ENCODE measurements at regions not wholly inside any gene's neighbourhood (a gene's known extent, or its start where the extent isn't known, plus 50 kb on each side); places are given as distances from the start of the nearest gene placed in this dataset.

GRCh38 chr2:147500229-147500628, 344.6 kb upstream of the ACVR2A start:
- DNase-seq (ENCODE audit: extremely low spot score) = no peak
- POLR2A ChIA-PET = no interaction called here
- no peak for TF ChIP-seq CTCF (IDR thresholded peaks at IDR 0.05; ENCODE audit: control extremely low read depth, extremely low read depth, low read depth, missing control alignments)
- CTCF ChIA-PET = interaction anchor here (1.0 kb wide), 1 partner anchor 9 kb away, joined by 4 read pairs; no protein-coding TSS in a partner anchor

GRCh38 chr2:147499785-147500184, 345.0 kb upstream of the ACVR2A start:
- no peak for DNase-seq (ENCODE audit: extremely low spot score)
- CTCF ChIA-PET = interaction anchor here (1.0 kb wide), 1 partner anchor 10 kb away, joined by 4 read pairs; no protein-coding TSS in a partner anchor
- POLR2A ChIA-PET = no interaction called here
- TF ChIP-seq CTCF (IDR thresholded peaks at IDR 0.05; ENCODE audit: control extremely low read depth, extremely low read depth, low read depth, missing control alignments) = no peak

- no peak for TF ChIP-seq CTCF (IDR thresholded peaks at IDR 0.05; ENCODE audit: control extremely low read depth, extremely low read depth, low read depth, missing control alignments)
- DNase-seq (ENCODE audit: extremely low spot score) = no peak
- POLR2A ChIA-PET = no interaction called here
- CTCF ChIA-PET = no interaction called here
These were observed 349.1 kb upstream of the ACVR2A start for GRCh38 chr2:147495734-147496133.

- no peak for TF ChIP-seq CTCF (IDR thresholded peaks at IDR 0.05; ENCODE audit: control extremely low read depth, extremely low read depth, low read depth, missing control alignments)
These were observed 352.4 kb upstream of the ACVR2A start for GRCh38 chr2:147492471-147492870.

GRCh38 chr2:147491506-147491905, 353.3 kb upstream of the ACVR2A start:
- TF ChIP-seq CTCF (IDR thresholded peaks at IDR 0.05; ENCODE audit: control extremely low read depth, extremely low read depth, low read depth, missing control alignments) = no peak
- CTCF ChIA-PET = interaction anchor here (1.2 kb wide), 1 partner anchor 14 kb away, joined by 3 read pairs; no protein-coding TSS in a partner anchor
- POLR2A ChIA-PET = no interaction called here
- no peak for DNase-seq (ENCODE audit: extremely low spot score)

More at GRCh38 chr2:147492471-147492870, 352.4 kb upstream of the ACVR2A start:
- DNase-seq (ENCODE audit: extremely low spot score) = no peak
- ChIA-PET POLR2A (no interaction called here), CTCF (no interaction called here)

GRCh38 chr2:147490401-147491261, 354.2 kb upstream of the ACVR2A start:
- CTCF ChIA-PET = interaction anchor here (1.2 kb wide), 1 partner anchor 13 kb away, joined by 3 read pairs; no protein-coding TSS in a partner anchor
- POLR2A ChIA-PET = no interaction called here
- no peak for DNase-seq (ENCODE audit: extremely low spot score)
- TF ChIP-seq CTCF (IDR thresholded peaks at IDR 0.05; ENCODE audit: control extremely low read depth, extremely low read depth, low read depth, missing control alignments) = no peak
